ENCODE measurements at regions not wholly inside any gene's neighbourhood (a gene's known extent, or its start where the extent isn't known, plus 50 kb on each side); places are given as distances from the start of the nearest gene placed in this dataset.
"Not testable (repeated sequence)": the region's sequence is repeated elsewhere in the genome, so short reads cannot be mapped to it uniquely, and the experiment has no call there.

- no peak overlapping the region for H3K9ac ChIP-seq (replicated peaks; ENCODE audit: extremely low read depth, insufficient read depth, low read length)
- H3K4me2 ChIP-seq (ENCODE audit: insufficient read depth, low read length): no peak overlapping the region
- H3K36me3 ChIP-seq (ENCODE audit: control insufficient read depth in 2 of 2, extremely low read depth in 1 of 2, insufficient read depth in 2 of 2, low read length in 2 of 2): no peaks in the 10 kb centered on the region
- no peak overlapping the region for H3K27ac ChIP-seq (ENCODE audit: insufficient read depth, low read depth, low read length)
- H4K20me1 ChIP-seq (replicated peaks; ENCODE audit: control insufficient read depth, extremely low read depth, insufficient read depth, low read length): no peaks in the 10 kb centered on the region
- no TSS peak for BruUV-seq (replicated peaks)
- DNase-seq (ENCODE audit: low read depth, low spot score) (no peak), FAIRE-seq (no peak)
- no peaks in the 10 kb centered on the region for H3K79me2 ChIP-seq (ENCODE audit: control insufficient read depth, insufficient read depth, low read length)
- ChIA-PET CTCF (no interaction called here), POLR2A (no interaction called here)
- intact Hi-C loops (cut with micrococcal nuclease) (no loop called here), dilution Hi-C loops (cut with MboI; ENCODE audit: extremely low pct_ligation_motif_present, low sequenced_read_pairs) (no loop called here)
- TF ChIP-seq POLR2A (IDR thresholded peaks at IDR 0.05; ENCODE audit: low read depth, low read length): no peak
- TF ChIP-seq EZH2 (IDR thresholded peaks at IDR 0.05; ENCODE audit: borderline replicate concordance, low read depth, low read length, severe bottlenecking): no peak
- TF ChIP-seq MAX (IDR thresholded peaks at IDR 0.05; ENCODE audit: insufficient read depth, insufficient read length): no peak
- no peak for TF ChIP-seq JUN (IDR thresholded peaks at IDR 0.05; ENCODE audit: borderline replicate concordance, insufficient read depth, insufficient read length, low read depth)
- TF ChIP-seq GATA2 (IDR thresholded peaks at IDR 0.05; ENCODE audit: insufficient read depth, insufficient read length, low read depth, low read length): no peak
- no peaks in the 10 kb centered on the region for H3K4me1 ChIP-seq (ENCODE audit: control insufficient read depth, extremely low read depth, insufficient read depth, low read length)
- no peaks in the 10 kb centered on the region for H3K9me3 ChIP-seq (replicated peaks; ENCODE audit: control insufficient read depth, insufficient read depth, low read length)
- no peaks in the 10 kb centered on the region for H3K9me1 ChIP-seq (replicated peaks; ENCODE audit: control insufficient read depth, extremely low read depth, insufficient read depth, low read length)
- H2AFZ ChIP-seq (ENCODE audit: low read depth, low read length): no peak overlapping the region
- no peak overlapping the region for H3K4me3 ChIP-seq (replicated peaks in 1 of 3; ENCODE audit: insufficient read depth in 1 of 3, low read depth in 1 of 3, low read length in 3 of 3)
- H3K27me3 ChIP-seq (ENCODE audit: control insufficient read depth in 2 of 2, insufficient read depth in 2 of 2, low read length in 2 of 2): peaks cover 0 to 2% of the 10 kb centered on the region in 2 experiments
Measured at GRCh38 chr1:157347506-157347905, 204.8 kb downstream of the FCRL5 start.

GRCh38 chr1:157337785-157338184, 199.6 kb upstream of the ETV3 start:
- CTCF ChIA-PET: not testable (repeated sequence)

More at GRCh38 chr1:157337785-157338184, 199.6 kb upstream of the ETV3 start:
- H4K20me1 ChIP-seq (replicated peaks; ENCODE audit: control insufficient read depth, extremely low read depth, insufficient read depth, low read length); H3K79me2 ChIP-seq (ENCODE audit: control insufficient read depth, insufficient read depth, low read length); H3K4me3 ChIP-seq (replicated peaks in 1 of 3; ENCODE audit: insufficient read depth in 1 of 3, low read depth in 1 of 3, low read length in 3 of 3); BruUV-seq (replicated peaks); POLR2A ChIA-PET; intact Hi-C loops (cut with micrococcal nuclease); H3K9ac ChIP-seq (replicated peaks; ENCODE audit: extremely low read depth, insufficient read depth, low read length); H3K4me2 ChIP-seq (ENCODE audit: insufficient read depth, low read length); FAIRE-seq; H3K9me1 ChIP-seq (replicated peaks; ENCODE audit: control insufficient read depth, extremely low read depth, insufficient read depth, low read length); H3K27me3 ChIP-seq (ENCODE audit: control insufficient read depth in 2 of 2, insufficient read depth in 2 of 2, low read length in 2 of 2); H3K9me3 ChIP-seq (replicated peaks; ENCODE audit: control insufficient read depth, insufficient read depth, low read length); H3K36me3 ChIP-seq (ENCODE audit: control insufficient read depth in 2 of 2, extremely low read depth in 1 of 2, insufficient read depth in 2 of 2, low read length in 2 of 2); H2AFZ ChIP-seq (ENCODE audit: low read depth, low read length); H3K27ac ChIP-seq (ENCODE audit: insufficient read depth, low read depth, low read length); H3K4me1 ChIP-seq (ENCODE audit: control insufficient read depth, extremely low read depth, insufficient read depth, low read length); dilution Hi-C loops (cut with MboI; ENCODE audit: extremely low pct_ligation_motif_present, low sequenced_read_pairs); DNase-seq (ENCODE audit: low read depth, low spot score): not testable (repeated sequence)

All from endothelial cell of umbilical vein (primary cell).